ENCODE measurements at regions not wholly inside any gene's neighbourhood (a gene's known extent, or its start where the extent isn't known, plus 50 kb on each side); places are given as distances from the start of the nearest gene placed in this dataset.

DNA sequence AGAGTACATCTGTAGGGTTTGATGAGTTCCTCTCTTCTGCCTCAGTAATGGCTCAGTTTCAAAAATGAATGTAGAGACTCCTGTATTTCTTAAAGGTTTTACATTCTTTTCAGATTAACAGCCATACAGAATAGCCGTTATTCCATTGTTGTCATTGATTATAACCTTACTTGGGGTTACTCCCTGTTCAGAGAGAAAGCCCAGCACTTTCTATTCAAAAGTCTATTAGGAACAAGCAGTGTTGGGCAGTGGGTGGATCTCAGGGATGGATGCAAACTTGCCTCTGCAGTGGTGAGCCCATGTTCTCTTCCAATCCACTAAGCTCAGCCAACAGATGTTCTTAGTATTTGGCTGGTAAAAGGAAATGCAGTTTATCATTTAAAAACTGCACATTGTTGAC, 342.6 kb upstream of the E2F7 start:
- TF ChIP-seq CTCF (conservative IDR thresholded peaks at IDR 0.05) (no peak), ZFX (IDR thresholded peaks at IDR 0.05) (no peak)
